Activated T-cell treated with anti-CD3 and anti-CD28 coated beads, Interleukin-2, amount 50 U/mL, for 24 hours (primary cell): ENCODE measurements at regions not wholly inside any gene's neighbourhood (a gene's known extent, or its start where the extent isn't known, plus 50 kb on each side); places are given as distances from the start of the nearest gene placed in this dataset.
"Not testable (repeated sequence)": the region's sequence is repeated elsewhere in the genome, so short reads cannot be mapped to it uniquely, and the experiment has no call there.

Experiments
- DNase-seq: peaks from one replicate; pipeline ENCODE4 v3.0.0-alpha.2; 2020
- H3K27ac Mint-ChIP-seq: 2 replicates; pipeline ENCODE4 v1.8.0; 2020; ENCODE audit warnings: mild to moderate bottlenecking, mixed read lengths
- H3K27me3 Mint-ChIP-seq: 2 replicates; pipeline ENCODE4 v1.8.0; 2020; ENCODE audit warnings: mixed read lengths
- H3K36me3 Mint-ChIP-seq: 2 replicates; pipeline ENCODE4 v1.8.0; 2020; ENCODE audit warnings: low read depth, mixed read lengths
- H3K4me1 Mint-ChIP-seq: 2 replicates; pipeline ENCODE4 v1.8.0; 2020; ENCODE audit warnings: low read depth, mixed read lengths
- H3K4me3 Mint-ChIP-seq: 2 replicates; pipeline ENCODE4 v1.8.0; 2020; ENCODE audit warnings: mild to moderate bottlenecking, moderate library complexity, mixed read lengths
- H3K9me3 Mint-ChIP-seq: 2 replicates; pipeline ENCODE4 v1.8.0; 2020; ENCODE audit warnings: mixed read lengths

DNA sequence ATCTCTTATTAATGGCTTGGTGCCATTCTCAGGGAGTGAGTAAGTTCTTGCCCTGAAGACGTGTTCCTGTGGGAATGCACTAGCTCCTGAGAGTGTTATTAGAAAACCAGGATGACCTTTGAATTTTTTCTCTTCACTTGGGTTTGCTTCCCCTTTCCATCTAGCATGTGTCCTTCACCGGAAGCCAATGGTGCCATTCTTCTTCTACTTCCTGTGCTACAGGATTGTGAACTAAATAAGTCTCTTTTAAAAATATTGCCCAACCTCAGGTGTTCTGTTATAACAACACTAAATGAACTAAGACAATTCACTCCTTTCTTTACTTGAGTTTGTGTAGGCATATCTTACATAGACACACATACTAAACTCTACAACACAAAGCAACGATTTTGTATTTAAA, 447.0 kb downstream of the SOX11 start:
- Mint-ChIP-seq H3K27ac (no peak overlapping the region), H3K36me3 (no peaks in the 10 kb centered on the region), H3K9me3 (peaks cover 8% of the 10 kb centered on the region), H3K4me1 (no peaks in the 10 kb centered on the region), H3K27me3 (no peaks in the 10 kb centered on the region), H3K4me3 (no peak overlapping the region)
- no peak for DNase-seq

DNA sequence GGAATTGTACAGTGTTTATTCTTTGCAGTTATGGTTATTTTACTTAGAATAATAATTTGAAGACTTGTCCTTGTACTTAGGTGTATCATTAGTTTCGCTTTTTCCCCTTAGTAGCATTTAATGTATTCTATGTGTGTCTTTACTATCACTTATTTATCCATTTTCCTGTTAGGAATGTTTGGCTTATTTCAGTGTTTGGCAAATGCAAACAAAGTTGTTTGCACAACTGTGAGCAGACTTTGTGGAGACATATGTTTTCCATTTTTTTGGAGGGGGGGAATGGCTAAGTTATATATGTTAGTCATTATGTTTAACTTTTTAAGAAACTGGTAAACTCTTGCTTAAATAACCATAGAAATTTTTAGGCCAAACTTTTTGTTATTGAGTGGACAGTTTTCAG, 447.7 kb downstream of the SOX11 start:
- H3K4me3 Mint-ChIP-seq, result no peak overlapping the region

DNA sequence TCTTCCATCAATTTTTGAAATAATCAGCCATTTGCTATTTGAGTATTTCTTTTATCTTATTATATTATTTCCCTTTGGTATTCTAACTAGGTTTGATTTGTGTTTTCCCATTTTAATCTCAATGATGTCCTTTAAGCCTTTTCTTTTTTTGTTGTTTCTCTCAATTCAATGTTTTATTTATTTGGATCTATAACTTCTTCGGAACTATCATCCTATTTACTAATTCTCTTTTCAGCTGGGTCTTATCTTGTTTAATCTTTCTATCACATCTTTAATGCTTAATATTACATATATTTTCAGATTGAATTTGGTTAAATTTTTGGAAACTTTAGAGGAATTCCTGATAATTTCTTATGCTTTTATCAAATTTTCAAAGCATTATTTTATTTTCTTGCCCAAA, 448.3 kb downstream of the SOX11 start:
- Mint-ChIP-seq H3K4me3 (no peak overlapping the region), H3K36me3 (no peaks in the 10 kb centered on the region), H3K27me3 (no peaks in the 10 kb centered on the region), H3K4me1 (no peaks in the 10 kb centered on the region), H3K9me3 (peaks cover 11% of the 10 kb centered on the region), H3K27ac (no peak overlapping the region)
- DNase-seq, result no peak

More for the DNA sequence above, 447.7 kb downstream of the SOX11 start:
- no peak for DNase-seq
- no peaks in the 10 kb centered on the region for H3K36me3 Mint-ChIP-seq
- peaks cover 10% of the 10 kb centered on the region for H3K9me3 Mint-ChIP-seq
- no peak overlapping the region for H3K27ac Mint-ChIP-seq
- H3K4me1 Mint-ChIP-seq, result no peaks in the 10 kb centered on the region
- no peaks in the 10 kb centered on the region for H3K27me3 Mint-ChIP-seq

DNA sequence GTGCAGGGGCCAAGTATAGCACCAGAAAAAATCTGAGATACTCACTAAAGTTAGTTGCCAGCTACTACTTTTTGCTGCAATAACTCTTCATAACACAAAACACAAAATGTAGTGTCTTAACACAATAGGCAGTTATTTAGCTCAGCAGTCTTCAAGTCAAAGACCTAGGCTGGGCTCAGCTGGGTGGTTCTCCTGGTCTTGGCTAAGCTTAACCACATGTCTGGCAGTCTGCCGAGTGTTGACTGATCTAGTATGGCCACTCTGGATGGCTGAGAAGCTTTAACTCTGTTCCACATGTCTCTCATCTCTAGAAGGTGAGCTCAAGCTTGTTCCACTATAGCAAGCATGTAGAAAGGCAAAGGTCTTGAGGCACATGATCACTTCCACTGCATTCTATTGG, 451.6 kb downstream of the SOX11 start:
- Mint-ChIP-seq H3K4me3 (no peak overlapping the region), H3K9me3 (peaks cover 9% of the 10 kb centered on the region), H3K4me1 (no peaks in the 10 kb centered on the region), H3K27me3 (no peaks in the 10 kb centered on the region), H3K36me3 (no peaks in the 10 kb centered on the region), H3K27ac (no peak overlapping the region)
- no peak for DNase-seq

DNA sequence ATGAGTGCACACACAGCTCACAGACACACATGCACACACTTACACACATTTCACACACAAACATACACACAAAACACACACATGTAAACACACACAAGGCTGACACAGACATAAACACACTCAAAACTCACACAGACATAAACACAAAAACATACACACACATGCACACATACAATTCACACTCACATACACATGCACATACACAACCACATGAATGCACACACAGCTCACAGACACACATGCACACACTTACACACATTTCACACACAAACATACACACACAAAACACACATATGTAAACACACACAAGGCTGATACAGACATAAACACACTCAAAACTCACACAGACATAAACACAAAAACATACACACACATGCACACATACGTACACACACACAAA, 455.0 kb downstream of the SOX11 start:
- not testable (repeated sequence) for DNase-seq, H3K36me3 Mint-ChIP-seq, H3K4me1 Mint-ChIP-seq, H3K9me3 Mint-ChIP-seq, H3K27ac Mint-ChIP-seq, H3K4me3 Mint-ChIP-seq, H3K27me3 Mint-ChIP-seq

DNA sequence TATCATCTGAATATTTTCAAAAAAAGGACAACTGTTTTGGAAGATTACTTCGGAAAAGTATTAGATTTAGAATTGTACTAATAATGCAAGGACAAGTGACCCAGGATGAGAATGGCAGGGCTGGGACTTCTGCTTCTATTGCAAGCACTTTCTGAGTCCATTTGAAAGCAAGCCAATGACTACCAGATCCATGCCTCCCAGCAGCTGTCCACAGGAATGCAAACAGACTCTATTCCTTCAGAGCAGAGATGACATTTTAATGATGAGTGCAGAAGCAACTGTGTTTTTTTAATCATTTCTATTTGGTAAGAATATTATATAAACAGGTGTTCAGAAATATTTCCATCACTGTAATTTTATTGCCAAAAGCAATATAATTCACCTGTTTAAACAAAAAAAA, 456.7 kb downstream of the SOX11 start:
- Mint-ChIP-seq H3K9me3 (peaks cover 4% of the 10 kb centered on the region), H3K27me3 (no peaks in the 10 kb centered on the region), H3K4me3 (no peak overlapping the region), H3K36me3 (no peaks in the 10 kb centered on the region), H3K4me1 (no peaks in the 10 kb centered on the region), H3K27ac (no peak overlapping the region)
- DNase-seq, result no peak

DNA sequence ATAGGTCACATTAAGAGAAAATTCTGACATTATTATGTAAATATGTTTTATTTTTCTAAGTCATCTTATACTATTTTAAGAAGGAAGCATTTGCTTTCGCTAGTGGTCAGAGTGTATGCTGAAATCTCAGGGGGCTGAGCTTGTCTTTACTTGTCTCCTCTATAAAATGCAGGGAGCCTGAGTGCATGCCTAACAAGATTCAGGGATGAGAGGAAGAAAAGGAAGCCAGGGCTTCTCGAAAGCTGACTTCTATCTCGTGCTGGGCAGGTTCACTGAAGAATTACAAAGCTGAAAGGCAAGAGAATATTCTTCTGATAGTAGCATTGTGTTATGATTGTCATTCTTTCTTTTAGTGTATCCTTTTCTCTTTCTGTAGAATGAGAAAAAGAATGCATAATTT, 467.4 kb downstream of the SOX11 start:
- Mint-ChIP-seq H3K36me3 (no peaks in the 10 kb centered on the region), H3K27ac (no peak overlapping the region), H3K27me3 (peaks cover 3% of the 10 kb centered on the region), H3K9me3 (peaks cover 3% of the 10 kb centered on the region), H3K4me3 (no peak overlapping the region), H3K4me1 (no peaks in the 10 kb centered on the region)
- no peak for DNase-seq

DNA sequence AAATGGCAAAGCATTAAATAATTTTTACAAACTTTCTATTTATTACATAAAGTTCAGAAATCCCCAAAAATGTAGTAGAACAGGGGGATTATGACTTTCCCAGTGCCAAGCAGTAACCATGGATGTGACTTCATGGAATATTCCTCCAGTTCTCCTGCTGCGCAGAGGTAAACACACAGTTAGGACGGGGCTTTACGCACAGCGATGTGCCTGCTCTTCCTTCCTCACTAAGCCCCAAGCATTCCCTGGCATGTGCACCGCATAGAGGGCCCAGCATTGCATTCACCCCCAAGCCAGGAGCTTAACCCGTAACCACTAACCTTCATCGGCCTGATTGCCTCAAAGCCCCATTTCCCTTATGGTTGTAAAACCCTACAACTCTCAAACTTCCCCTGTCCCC, 471.7 kb downstream of the SOX11 start:
- Mint-ChIP-seq H3K4me1 (no peaks in the 10 kb centered on the region), H3K27ac (no peak overlapping the region), H3K27me3 (peaks cover 3% of the 10 kb centered on the region), H3K9me3 (peaks cover 2% of the 10 kb centered on the region), H3K36me3 (no peaks in the 10 kb centered on the region), H3K4me3 (no peak overlapping the region)
- DNase-seq, result no peak

DNA sequence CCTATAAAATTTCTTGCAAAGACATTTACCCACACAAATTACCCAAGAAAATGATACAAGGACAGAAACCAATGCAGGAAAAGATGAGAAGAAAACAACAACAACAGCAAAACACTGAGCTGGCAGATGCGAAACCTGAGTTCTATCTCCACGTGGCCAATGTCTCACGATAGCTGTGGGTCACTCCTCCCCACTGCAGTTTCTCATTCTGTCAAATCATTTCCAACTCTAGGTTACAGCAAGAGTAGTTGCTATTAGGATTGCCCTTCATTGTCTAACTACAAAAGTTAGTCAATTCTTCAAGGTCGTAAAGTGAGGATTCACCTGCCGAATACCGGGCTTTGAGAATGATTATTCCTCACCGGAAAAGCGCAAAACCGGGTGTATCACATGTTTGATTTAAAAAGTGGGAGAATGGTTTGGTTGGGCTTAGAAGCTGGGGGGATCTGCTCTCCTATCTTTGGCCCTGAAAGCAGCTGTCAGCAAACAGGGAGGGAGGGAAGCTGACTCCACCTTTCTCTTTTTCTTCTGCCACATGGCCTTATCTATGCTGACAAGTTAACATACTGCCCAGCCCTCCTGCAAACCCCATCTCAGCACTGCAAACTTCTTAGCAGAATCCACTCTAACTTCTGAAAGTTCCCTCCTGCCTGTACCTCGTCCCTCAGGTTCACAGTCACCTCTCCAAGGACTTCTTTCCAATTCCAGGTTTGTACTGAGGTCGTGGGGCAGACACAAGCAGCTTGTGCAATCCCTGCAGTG, 473.0 kb downstream of the SOX11 start:
- Mint-ChIP-seq H3K4me3 (no peak overlapping the region), H3K27ac (no peak overlapping the region), H3K36me3 (no peaks in the 10 kb centered on the region), H3K4me1 (no peaks in the 10 kb centered on the region), H3K9me3 (peaks cover 2% of the 10 kb centered on the region), H3K27me3 (no peaks in the 10 kb centered on the region)
- no peak for DNase-seq

DNA sequence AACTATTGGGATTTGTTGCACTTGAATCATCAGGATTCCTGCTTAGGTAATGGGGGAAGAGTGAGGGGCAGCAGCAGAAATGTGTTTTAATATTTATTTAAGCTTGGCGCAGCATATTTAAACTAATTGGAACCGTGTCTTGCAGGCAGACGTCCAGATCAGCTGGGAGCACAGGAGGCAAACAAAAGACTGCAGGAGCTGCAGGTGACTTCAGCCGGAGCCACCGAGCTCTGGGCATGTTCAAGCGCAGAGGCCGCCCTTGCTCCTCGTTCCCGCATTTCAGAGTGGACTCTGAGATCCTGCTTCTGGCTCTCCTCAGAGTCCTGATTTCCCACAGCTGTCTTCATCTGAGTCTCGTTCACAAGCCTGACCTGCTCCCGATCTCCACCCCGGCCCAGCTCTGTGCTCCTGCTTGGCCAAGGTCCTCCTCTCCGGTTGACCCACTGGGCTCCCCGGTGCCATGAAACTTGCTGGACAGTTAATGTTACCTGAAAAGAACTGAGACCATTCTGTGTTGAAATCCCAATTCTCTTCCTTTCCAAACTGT, 475.5 kb downstream of the SOX11 start:
- Mint-ChIP-seq H3K9me3 (peaks cover 5% of the 10 kb centered on the region), H3K27me3 (no peaks in the 10 kb centered on the region), H3K36me3 (no peaks in the 10 kb centered on the region), H3K4me3 (no peak overlapping the region), H3K4me1 (no peaks in the 10 kb centered on the region), H3K27ac (no peak overlapping the region)
- DNase-seq, result no peak

DNA sequence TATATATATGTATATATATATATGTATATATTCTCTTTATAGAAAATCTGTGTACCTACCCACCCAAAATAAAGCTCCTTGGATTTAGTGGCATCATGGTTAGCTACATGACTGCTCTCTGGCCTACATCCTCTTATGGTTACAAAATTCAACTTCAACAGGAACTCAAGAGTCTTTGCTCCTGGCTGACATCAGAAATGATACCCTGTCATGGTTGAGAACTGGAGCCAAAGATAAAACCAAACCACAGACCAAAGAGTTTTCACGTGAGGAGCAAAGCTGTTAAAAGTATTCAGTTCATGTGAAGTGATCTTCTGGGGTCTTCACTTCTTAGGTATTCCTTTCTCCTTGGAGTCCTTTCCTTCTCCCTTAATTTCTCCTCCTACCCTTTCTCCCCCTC, 476.3 kb downstream of the SOX11 start:
- no peaks in the 10 kb centered on the region for H3K27me3 Mint-ChIP-seq
- no peak overlapping the region for H3K4me3 Mint-ChIP-seq
- H3K27ac Mint-ChIP-seq, result no peak overlapping the region
- H3K36me3 Mint-ChIP-seq, result no peaks in the 10 kb centered on the region
- H3K4me1 Mint-ChIP-seq, result no peaks in the 10 kb centered on the region
- DNase-seq, result no peak
- H3K9me3 Mint-ChIP-seq, result peaks cover 5% of the 10 kb centered on the region

DNA sequence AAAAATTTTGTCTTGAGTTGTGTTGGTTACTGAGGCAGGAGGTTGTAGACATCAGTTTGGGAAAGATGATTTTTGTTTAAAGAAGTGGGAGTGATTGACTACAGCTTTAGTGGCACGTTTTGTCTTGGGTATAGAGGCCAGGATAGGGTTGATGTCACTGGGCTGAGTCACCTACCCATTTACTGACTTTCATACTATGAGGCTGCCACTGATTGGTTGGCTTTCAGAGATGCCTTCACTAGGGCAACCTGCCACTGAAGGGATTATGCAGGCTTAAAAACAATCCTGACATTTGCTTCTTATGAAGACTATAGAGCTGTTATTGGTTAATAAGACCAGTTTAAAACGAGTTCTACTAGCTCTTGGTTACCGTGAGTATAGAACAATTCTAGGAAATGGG, 479.1 kb downstream of the SOX11 start:
- no peak overlapping the region for H3K27ac Mint-ChIP-seq
- no peaks in the 10 kb centered on the region for H3K27me3 Mint-ChIP-seq
- DNase-seq, result no peak
- no peaks in the 10 kb centered on the region for H3K36me3 Mint-ChIP-seq
- no peaks in the 10 kb centered on the region for H3K4me1 Mint-ChIP-seq
- no peak overlapping the region for H3K4me3 Mint-ChIP-seq
- H3K9me3 Mint-ChIP-seq, result peaks cover 10% of the 10 kb centered on the region

DNA sequence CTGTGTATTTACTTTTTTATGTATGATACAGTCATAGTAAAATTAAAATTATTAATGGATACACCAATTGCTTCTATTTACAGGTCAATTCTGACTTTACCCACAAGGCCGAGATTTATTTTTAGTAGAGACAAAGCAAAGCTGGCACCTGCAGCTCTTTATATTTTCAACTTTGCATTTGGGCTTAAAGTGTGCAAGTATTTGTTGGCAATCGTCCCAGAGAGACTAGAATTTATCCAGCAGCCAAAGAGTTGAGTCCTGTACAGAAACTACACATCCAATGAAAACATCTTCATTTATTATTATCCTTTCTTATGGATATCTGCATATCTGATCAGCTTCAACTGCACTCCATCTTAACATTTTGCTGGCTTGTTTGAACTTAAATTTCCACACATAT, 485.6 kb downstream of the SOX11 start:
- Mint-ChIP-seq H3K9me3 (peaks cover 5% of the 10 kb centered on the region), H3K27ac (no peak overlapping the region), H3K4me3 (no peak overlapping the region), H3K4me1 (no peaks in the 10 kb centered on the region), H3K27me3 (no peaks in the 10 kb centered on the region), H3K36me3 (no peaks in the 10 kb centered on the region)
- DNase-seq, result no peak

DNA sequence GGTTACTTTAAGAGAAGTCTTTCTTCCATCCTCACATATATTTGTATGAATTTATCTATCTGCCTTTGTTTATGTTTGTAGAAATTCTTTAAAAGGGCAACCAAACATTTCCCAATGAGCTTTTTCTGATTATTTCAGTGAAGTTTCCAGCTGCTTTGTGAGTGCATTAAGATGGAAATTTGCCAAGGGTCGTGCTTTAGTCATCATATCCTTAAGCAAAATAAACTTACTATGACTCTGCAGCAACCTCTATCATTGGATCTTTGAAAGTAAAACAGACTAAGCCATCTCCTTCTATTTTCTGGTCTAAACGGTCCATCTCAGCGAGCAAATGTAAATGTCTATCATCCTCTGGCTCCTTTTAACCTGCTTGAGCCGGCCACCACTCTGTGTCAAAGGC, 489.3 kb downstream of the SOX11 start:
- no peaks in the 10 kb centered on the region for H3K4me1 Mint-ChIP-seq
- no peaks in the 10 kb centered on the region for H3K36me3 Mint-ChIP-seq
- no peak for DNase-seq
- no peaks in the 10 kb centered on the region for H3K27me3 Mint-ChIP-seq
- H3K4me3 Mint-ChIP-seq, result no peak overlapping the region
- no peak overlapping the region for H3K27ac Mint-ChIP-seq
- H3K9me3 Mint-ChIP-seq, result peaks cover 5% of the 10 kb centered on the region

DNA sequence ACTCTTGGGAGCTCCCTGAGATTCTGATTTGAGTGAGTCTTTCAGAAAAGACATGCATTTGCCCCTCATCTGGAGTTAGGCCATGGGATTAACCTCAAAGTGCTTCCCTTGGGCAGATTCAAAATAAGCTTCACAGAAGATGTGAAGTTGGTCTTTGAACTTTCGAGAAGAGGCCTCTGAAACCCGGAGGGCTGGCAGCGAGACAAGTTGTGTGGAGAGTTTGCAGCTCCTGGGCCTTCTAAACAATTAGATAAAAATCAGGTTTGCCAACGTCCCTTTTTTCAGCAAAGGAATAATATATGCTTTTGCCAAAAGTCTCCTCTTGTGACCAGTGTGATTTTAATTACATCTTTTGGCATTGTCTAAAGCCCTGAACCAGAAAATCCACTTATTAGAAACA, 489.7 kb downstream of the SOX11 start:
- H3K27me3 Mint-ChIP-seq, result no peaks in the 10 kb centered on the region
- no peak overlapping the region for H3K27ac Mint-ChIP-seq
- no peaks in the 10 kb centered on the region for H3K36me3 Mint-ChIP-seq
- H3K4me1 Mint-ChIP-seq, result no peaks in the 10 kb centered on the region
- H3K9me3 Mint-ChIP-seq, result peaks cover 5% of the 10 kb centered on the region
- H3K4me3 Mint-ChIP-seq, result no peak overlapping the region
- no peak for DNase-seq

DNA sequence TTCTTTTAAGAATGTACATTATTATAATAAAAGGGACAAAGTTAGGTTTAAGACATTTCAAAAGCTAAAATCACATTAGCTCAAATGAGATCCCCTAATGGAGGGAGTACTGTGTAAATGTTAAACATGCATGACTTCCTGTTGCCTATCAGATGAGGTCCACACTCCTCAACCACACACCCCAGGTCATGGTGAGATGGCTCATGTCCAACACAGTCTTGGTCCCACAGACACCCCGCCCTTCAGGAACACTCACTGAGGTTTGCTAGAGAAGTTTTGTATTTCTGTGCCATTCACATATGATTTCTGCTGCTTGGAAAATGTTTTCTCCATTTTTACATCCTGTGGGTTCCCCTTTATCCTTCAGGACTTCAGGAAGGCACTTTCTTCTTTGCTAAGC, 491.0 kb downstream of the SOX11 start:
- no peak overlapping the region for H3K27ac Mint-ChIP-seq
- H3K27me3 Mint-ChIP-seq, result no peaks in the 10 kb centered on the region
- no peak for DNase-seq
- H3K4me3 Mint-ChIP-seq, result no peak overlapping the region
- no peaks in the 10 kb centered on the region for H3K4me1 Mint-ChIP-seq
- peaks cover 5% of the 10 kb centered on the region for H3K9me3 Mint-ChIP-seq
- no peaks in the 10 kb centered on the region for H3K36me3 Mint-ChIP-seq
